Neural progenitor cell (in vitro differentiated cells): ENCODE measurements at regions not wholly inside any gene's neighbourhood (a gene's known extent, or its start where the extent isn't known, plus 50 kb on each side); places are given as distances from the start of the nearest gene placed in this dataset.
A peak's percentile ranks its signal among the peaks of the same experiment; 100 is the strongest.

Source experiments
- DNase-seq: peaks from one replicate; pipeline ENCODE4 v3.0.0-alpha.2; 2016; ENCODE audit warnings: low spot score
- H2AFZ ChIP-seq: fragments of 200-600 bp; sonication (generic); replicated peaks from 2 replicates; pipeline ENCODE4 v1.6.1; 2016; ENCODE audit warnings: antibody characterized with exemption
- H3F3A ChIP-seq: fragments of 200-600 bp; sonication (generic); 2 replicates; pipeline ENCODE4 v1.6.1; 2016; ENCODE audit warnings: antibody characterized with exemption, low read depth
- H3K27ac ChIP-seq: fragments of 200-600 bp; sonication (generic); 2 replicates; pipeline ENCODE4 v1.5.1; 2016; ENCODE audit warnings: mild to moderate bottlenecking
- H3K27me3 ChIP-seq: fragments of 200-600 bp; sonication (generic); 2 replicates; pipeline ENCODE4 v1.6.1; 2016; ENCODE audit warnings: mild to moderate bottlenecking, moderate library complexity
- H3K36me3 ChIP-seq: fragments of 200-600 bp; sonication (generic); 2 replicates; pipeline ENCODE4 v1.5.1; 2016
- H3K4me1 ChIP-seq: fragments of 200-600 bp; sonication (generic); 2 replicates; pipeline ENCODE4 v1.6.1; 2016; ENCODE audit warnings: mixed run types
- H3K4me2 ChIP-seq: fragments of 200-600 bp; sonication (generic); 2 replicates; pipeline ENCODE4 v1.6.1; 2016
- H3K4me3 ChIP-seq: fragments of 200-600 bp; sonication (generic); 2 replicates; pipeline ENCODE4 v1.5.1; 2016
- H3K79me2 ChIP-seq: fragments of 200-600 bp; sonication (generic); 2 replicates; pipeline ENCODE4 v1.6.1; 2016; ENCODE audit warnings: low read depth
- H3K9ac ChIP-seq: fragments of 200-600 bp; sonication (generic); 2 replicates; pipeline ENCODE4 v1.6.1; 2016
- H3K9me3 ChIP-seq: fragments of 200-600 bp; sonication (generic); 2 replicates; pipeline ENCODE4 v1.5.1; 2016; ENCODE audit warnings: low read depth
- H4K20me1 ChIP-seq: fragments of 200-600 bp; sonication (generic); 2 replicates; pipeline ENCODE4 v1.6.1; 2016; ENCODE audit warnings: low read depth
- H3K27ac Mint-ChIP-seq: 3 replicates; pipeline ENCODE4 v1.8.0; 2021; ENCODE audit warnings: mixed read lengths
- H3K27me3 Mint-ChIP-seq: 2 replicates; pipeline ENCODE4 v1.8.0; 2022; ENCODE audit warnings: low read depth, mild to moderate bottlenecking, inconsistent platforms, moderate library complexity, mixed read lengths; ENCODE audit not compliant: insufficient read depth
- H3K36me3 Mint-ChIP-seq: 3 replicates; pipeline ENCODE4 v1.8.0; 2021; ENCODE audit warnings: mixed read lengths
- H3K4me1 Mint-ChIP-seq: 3 replicates; pipeline ENCODE4 v1.8.0; 2021; ENCODE audit warnings: mixed read lengths
- H3K4me3 Mint-ChIP-seq: 3 replicates; pipeline ENCODE4 v1.8.0; 2021; ENCODE audit warnings: mild to moderate bottlenecking, moderate library complexity, mixed read lengths
- H3K9me3 Mint-ChIP-seq: 3 replicates; pipeline ENCODE4 v1.8.0; 2020; ENCODE audit warnings: mixed read lengths
- EZH2 ChIP-seq: fragments of 200-600 bp; sonication (generic); IDR thresholded peaks from 2 replicates; pipeline ENCODE4 v1.6.1; 2017; ENCODE audit warnings: antibody characterized with exemption, mild to moderate bottlenecking, moderate library complexity
- EZH2phosphoT487 ChIP-seq: fragments of 200-600 bp; sonication (generic); IDR thresholded peaks from 2 replicates; pipeline ENCODE4 v1.6.1; 2017; ENCODE audit warnings: antibody characterized with exemption
- TF ChIP-seq, protein P1 (sequence below): fragments of 200-600 bp; sonication (generic); IDR thresholded peaks from 2 replicates; pipeline ENCODE4 v1.5.1; 2017; ENCODE audit warnings: antibody characterized with exemption, mild to moderate bottlenecking

DNA sequence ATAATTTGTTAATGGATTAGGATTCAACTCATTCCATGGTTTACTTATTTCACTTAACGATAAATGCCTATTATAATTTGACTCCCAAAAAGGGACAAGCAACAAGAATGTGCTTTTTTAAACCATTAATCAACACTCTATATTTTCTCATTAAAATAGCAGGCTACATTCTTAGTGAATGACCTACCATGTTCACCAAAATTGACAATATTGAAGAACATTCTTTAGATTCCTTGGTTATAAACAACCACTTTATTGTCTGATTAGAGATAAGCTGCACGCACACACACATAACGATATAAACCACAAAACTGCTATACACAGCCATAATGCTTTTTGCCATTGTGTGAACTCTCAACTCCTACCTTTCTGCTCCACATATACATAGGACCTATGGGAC, 75.4 kb upstream of the LRRC7 start:
- Histone ChIP-seq H3K4me3 (no peak overlapping the region), H3K36me3 (no peaks in the 10 kb centered on the region), H3K9me3 (no peaks in the 10 kb centered on the region), H4K20me1 (no peaks in the 10 kb centered on the region), H3K79me2 (no peaks in the 10 kb centered on the region), H2AFZ (no peak overlapping the region), H3K27ac (no peak overlapping the region), H3K4me2 (no peak overlapping the region), H3K27me3 (no peaks in the 10 kb centered on the region), H3F3A (no peaks in the 10 kb centered on the region), H3K4me1 (no peaks in the 10 kb centered on the region), H3K9ac (no peak overlapping the region)
- DNase-seq: no peak
- no peak overlapping the region for H3K27ac Mint-ChIP-seq
- no peaks in the 10 kb centered on the region for H3K9me3 Mint-ChIP-seq
- no peaks in the 10 kb centered on the region for H3K36me3 Mint-ChIP-seq
- H3K27me3 Mint-ChIP-seq: no peaks in the 10 kb centered on the region
- H3K4me1 Mint-ChIP-seq: no peaks in the 10 kb centered on the region
- no peak overlapping the region for H3K4me3 Mint-ChIP-seq
- TF ChIP-seq EZH2phosphoT487 (no peak), EZH2 (no peak)
- TF ChIP-seq, protein P1, sequence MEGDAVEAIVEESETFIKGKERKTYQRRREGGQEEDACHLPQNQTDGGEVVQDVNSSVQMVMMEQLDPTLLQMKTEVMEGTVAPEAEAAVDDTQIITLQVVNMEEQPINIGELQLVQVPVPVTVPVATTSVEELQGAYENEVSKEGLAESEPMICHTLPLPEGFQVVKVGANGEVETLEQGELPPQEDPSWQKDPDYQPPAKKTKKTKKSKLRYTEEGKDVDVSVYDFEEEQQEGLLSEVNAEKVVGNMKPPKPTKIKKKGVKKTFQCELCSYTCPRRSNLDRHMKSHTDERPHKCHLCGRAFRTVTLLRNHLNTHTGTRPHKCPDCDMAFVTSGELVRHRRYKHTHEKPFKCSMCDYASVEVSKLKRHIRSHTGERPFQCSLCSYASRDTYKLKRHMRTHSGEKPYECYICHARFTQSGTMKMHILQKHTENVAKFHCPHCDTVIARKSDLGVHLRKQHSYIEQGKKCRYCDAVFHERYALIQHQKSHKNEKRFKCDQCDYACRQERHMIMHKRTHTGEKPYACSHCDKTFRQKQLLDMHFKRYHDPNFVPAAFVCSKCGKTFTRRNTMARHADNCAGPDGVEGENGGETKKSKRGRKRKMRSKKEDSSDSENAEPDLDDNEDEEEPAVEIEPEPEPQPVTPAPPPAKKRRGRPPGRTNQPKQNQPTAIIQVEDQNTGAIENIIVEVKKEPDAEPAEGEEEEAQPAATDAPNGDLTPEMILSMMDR: no peak

DNA sequence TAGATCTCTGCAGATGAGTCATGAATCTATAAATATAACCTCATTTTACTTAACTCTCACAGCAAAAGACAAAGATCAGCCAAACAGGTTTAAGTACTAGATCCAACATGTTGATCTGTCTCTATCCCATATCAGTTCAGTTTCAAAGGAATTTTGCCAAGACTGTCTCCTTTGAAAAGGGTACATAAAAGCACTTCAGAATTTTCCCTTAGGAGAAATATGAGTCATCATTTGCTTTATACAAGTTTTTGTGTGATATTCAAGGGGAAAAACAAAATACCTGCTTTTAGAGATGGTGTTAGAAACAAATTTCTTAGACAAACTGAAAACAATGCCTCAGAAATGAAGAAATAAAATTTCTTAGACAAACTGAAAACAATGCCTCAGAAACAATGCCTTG, 73.5 kb upstream of the LRRC7 start:
- no peaks in the 10 kb centered on the region for H3K9me3 ChIP-seq
- no peak overlapping the region for H3K9ac ChIP-seq
- no peaks in the 10 kb centered on the region for H3K36me3 ChIP-seq
- DNase-seq: no peak
- no peaks in the 10 kb centered on the region for H3K79me2 ChIP-seq
- H2AFZ ChIP-seq: no peak overlapping the region
- TF ChIP-seq EZH2phosphoT487 (no peak), EZH2 (no peak)
- TF ChIP-seq, protein P1: no peak
- Mint-ChIP-seq H3K4me1 (no peaks in the 10 kb centered on the region), H3K27ac (no peak overlapping the region), H3K36me3 (no peaks in the 10 kb centered on the region), H3K9me3 (no peaks in the 10 kb centered on the region), H3K4me3 (no peak overlapping the region), H3K27me3 (no peaks in the 10 kb centered on the region)
- no peaks in the 10 kb centered on the region for H4K20me1 ChIP-seq
- H3K27ac ChIP-seq: no peak overlapping the region
- no peak overlapping the region for H3K4me2 ChIP-seq
- H3K4me3 ChIP-seq: no peak overlapping the region
- H3K4me1 ChIP-seq: no peaks in the 10 kb centered on the region
- no peaks in the 10 kb centered on the region for H3F3A ChIP-seq
- H3K27me3 ChIP-seq: no peaks in the 10 kb centered on the region

DNA sequence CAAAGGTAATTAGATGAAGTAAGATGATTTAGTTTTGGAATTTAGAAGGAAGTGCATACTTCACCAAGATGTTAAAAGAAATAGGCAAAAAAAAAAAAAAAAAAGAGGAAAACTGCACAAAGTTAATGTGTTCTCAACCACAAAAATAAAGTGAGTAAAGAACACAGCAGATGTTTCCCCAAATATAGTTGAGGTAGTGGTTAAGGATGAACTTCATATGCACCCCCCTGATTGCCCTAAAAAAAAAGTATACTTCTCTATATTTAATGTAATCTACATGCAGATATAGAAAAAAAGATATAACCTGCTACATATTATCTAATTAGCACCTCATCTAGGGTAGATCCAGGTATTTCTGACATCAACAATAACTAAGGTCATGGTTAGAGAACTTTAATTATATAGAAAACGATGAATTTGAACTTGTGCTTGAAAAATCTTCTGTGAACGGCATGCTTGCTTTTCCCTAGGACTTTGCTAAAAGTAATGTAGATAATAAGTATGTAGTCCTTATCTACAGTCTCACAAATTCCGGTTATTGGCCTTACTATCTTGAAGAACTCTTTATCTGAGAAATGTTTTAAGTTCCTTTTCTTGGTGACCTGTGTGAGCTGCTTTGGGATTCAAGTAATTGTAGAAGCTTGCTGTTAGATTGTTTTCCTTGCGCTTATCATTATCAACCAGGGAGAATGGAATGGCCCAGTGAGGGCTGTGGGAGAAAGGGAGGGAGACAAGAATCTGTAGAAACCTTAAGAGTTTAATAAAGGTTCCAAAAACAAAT, 70.1 kb upstream of the LRRC7 start:
- Mint-ChIP-seq H3K36me3 (no peaks in the 10 kb centered on the region), H3K27ac (no peak overlapping the region), H3K27me3 (no peaks in the 10 kb centered on the region), H3K4me1 (no peaks in the 10 kb centered on the region), H3K4me3 (no peak overlapping the region), H3K9me3 (no peaks in the 10 kb centered on the region)
- TF ChIP-seq, protein P1: no peak
- no peak for TF ChIP-seq EZH2phosphoT487
- TF ChIP-seq EZH2: no peak
- Histone ChIP-seq H3F3A (no peaks in the 10 kb centered on the region), H4K20me1 (no peaks in the 10 kb centered on the region), H3K79me2 (no peaks in the 10 kb centered on the region), H3K4me2 (no peak overlapping the region), H3K9me3 (no peaks in the 10 kb centered on the region), H3K27ac (no peak overlapping the region), H3K36me3 (no peaks in the 10 kb centered on the region), H3K4me3 (no peak overlapping the region), H3K4me1 (no peaks in the 10 kb centered on the region), H2AFZ (peak overlapping the region; percentile 37), H3K9ac (no peak overlapping the region), H3K27me3 (no peaks in the 10 kb centered on the region)
- DNase-seq: no peak
